ENCODE measurements at regions not wholly inside any gene's neighbourhood (a gene's known extent, or its start where the extent isn't known, plus 50 kb on each side); places are given as distances from the start of the nearest gene placed in this dataset.

GRCh38 chr22:34301569-34301968 lies 381.3 kb upstream of the LARGE1 start:
- TF ChIP-seq, protein P1, sequence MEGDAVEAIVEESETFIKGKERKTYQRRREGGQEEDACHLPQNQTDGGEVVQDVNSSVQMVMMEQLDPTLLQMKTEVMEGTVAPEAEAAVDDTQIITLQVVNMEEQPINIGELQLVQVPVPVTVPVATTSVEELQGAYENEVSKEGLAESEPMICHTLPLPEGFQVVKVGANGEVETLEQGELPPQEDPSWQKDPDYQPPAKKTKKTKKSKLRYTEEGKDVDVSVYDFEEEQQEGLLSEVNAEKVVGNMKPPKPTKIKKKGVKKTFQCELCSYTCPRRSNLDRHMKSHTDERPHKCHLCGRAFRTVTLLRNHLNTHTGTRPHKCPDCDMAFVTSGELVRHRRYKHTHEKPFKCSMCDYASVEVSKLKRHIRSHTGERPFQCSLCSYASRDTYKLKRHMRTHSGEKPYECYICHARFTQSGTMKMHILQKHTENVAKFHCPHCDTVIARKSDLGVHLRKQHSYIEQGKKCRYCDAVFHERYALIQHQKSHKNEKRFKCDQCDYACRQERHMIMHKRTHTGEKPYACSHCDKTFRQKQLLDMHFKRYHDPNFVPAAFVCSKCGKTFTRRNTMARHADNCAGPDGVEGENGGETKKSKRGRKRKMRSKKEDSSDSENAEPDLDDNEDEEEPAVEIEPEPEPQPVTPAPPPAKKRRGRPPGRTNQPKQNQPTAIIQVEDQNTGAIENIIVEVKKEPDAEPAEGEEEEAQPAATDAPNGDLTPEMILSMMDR (conservative IDR thresholded peaks at IDR 0.05): no peak
- Mint-ChIP-seq H3K27me3 (peaks cover 8% of the 10 kb centered on the region), H3K27ac (no peak overlapping the region), H3K36me3 (no peaks in the 10 kb centered on the region), H3K9me3 (no peaks in the 10 kb centered on the region), H3K4me1 (ENCODE audit: unreplicated experiment) (peaks cover 9% of the 10 kb centered on the region), H3K4me3 (no peak overlapping the region)
- DNase-seq (ENCODE audit: extremely low spot score, unreplicated experiment): no peak

- Mint-ChIP-seq H3K36me3 (no peaks in the 10 kb centered on the region), H3K4me3 (no peak overlapping the region), H3K27ac (no peak overlapping the region), H3K27me3 (peaks cover 15% of the 10 kb centered on the region), H3K9me3 (no peaks in the 10 kb centered on the region), H3K4me1 (ENCODE audit: unreplicated experiment) (peaks cover 4% of the 10 kb centered on the region)
- DNase-seq (ENCODE audit: extremely low spot score, unreplicated experiment): no peak
- TF ChIP-seq, protein P1 (conservative IDR thresholded peaks at IDR 0.05): no peak
These were observed 383.4 kb upstream of the LARGE1 start for GRCh38 chr22:34303656-34304055.

DNA sequence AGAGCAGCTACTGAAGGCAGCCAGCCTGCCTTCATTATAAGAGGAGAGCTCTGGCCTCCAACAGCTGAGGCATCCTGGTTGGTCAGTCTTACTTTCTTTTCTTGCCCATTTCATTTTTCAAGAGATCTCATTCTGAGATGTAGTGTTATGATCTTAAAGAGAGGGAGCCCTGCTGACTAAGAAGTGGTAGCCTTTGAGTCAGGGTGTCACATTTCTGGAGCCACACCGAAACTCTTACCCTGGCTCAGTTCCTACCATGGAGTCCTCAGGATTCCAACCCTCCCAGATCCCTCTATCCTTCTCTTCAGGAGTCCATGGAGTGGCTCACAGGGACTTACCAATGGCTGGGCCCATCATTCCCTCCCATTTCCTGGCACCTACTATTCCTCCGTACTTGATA lies 386.1 kb upstream of the LARGE1 start:
- Mint-ChIP-seq H3K27ac (no peak overlapping the region), H3K9me3 (no peaks in the 10 kb centered on the region), H3K4me3 (no peak overlapping the region), H3K36me3 (no peaks in the 10 kb centered on the region), H3K27me3 (peaks cover 15% of the 10 kb centered on the region), H3K4me1 (ENCODE audit: unreplicated experiment) (peaks cover 4% of the 10 kb centered on the region)
- TF ChIP-seq, protein P1 (conservative IDR thresholded peaks at IDR 0.05): no peak
- no peak for DNase-seq (ENCODE audit: extremely low spot score, unreplicated experiment)

GRCh38 chr22:34308101-34308500 lies 387.8 kb upstream of the LARGE1 start:
- TF ChIP-seq, protein P1 (conservative IDR thresholded peaks at IDR 0.05): no peak
- peaks cover 4% of the 10 kb centered on the region for H3K4me1 Mint-ChIP-seq (ENCODE audit: unreplicated experiment)
- peaks cover 15% of the 10 kb centered on the region for H3K27me3 Mint-ChIP-seq
- H3K27ac Mint-ChIP-seq: no peak overlapping the region
- no peaks in the 10 kb centered on the region for H3K36me3 Mint-ChIP-seq
- no peak overlapping the region for H3K4me3 Mint-ChIP-seq
- no peaks in the 10 kb centered on the region for H3K9me3 Mint-ChIP-seq
- no peak for DNase-seq (ENCODE audit: extremely low spot score, unreplicated experiment)

DNA sequence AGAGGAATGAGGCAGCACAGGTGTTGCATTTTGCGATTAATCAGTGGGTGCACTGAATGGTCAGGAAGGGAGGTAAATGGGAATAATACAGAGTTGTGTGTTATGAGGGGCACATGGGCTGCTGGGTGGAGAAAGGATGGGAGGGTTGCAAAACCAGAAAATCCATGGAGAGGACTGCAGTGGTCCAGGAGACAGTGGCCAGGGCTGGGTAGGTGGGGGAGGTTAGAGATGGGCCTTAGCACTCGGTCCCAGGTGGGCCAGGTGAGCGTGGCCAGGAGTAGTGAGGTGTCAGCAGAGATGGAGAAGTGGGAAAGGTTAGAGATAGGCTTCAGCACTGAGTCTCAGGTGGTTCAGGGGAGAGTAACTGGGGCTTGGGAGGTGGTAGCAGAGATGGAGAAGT lies 399.1 kb upstream of the LARGE1 start:
- DNase-seq (ENCODE audit: extremely low spot score, unreplicated experiment): no peak
- Mint-ChIP-seq H3K36me3 (no peaks in the 10 kb centered on the region), H3K27me3 (peaks cover 9% of the 10 kb centered on the region), H3K27ac (no peak overlapping the region), H3K4me1 (ENCODE audit: unreplicated experiment) (no peaks in the 10 kb centered on the region), H3K4me3 (no peak overlapping the region), H3K9me3 (peaks cover 11% of the 10 kb centered on the region)
- TF ChIP-seq, protein P1 (conservative IDR thresholded peaks at IDR 0.05): no peak

GRCh38 chr22:34324763-34325162 lies 404.5 kb upstream of the LARGE1 start:
- Mint-ChIP-seq H3K4me1 (ENCODE audit: unreplicated experiment) (peaks cover 8% of the 10 kb centered on the region), H3K27ac (no peak overlapping the region), H3K36me3 (no peaks in the 10 kb centered on the region), H3K4me3 (no peak overlapping the region), H3K9me3 (no peaks in the 10 kb centered on the region), H3K27me3 (no peaks in the 10 kb centered on the region)
- TF ChIP-seq, protein P1 (conservative IDR thresholded peaks at IDR 0.05): no peak
- DNase-seq (ENCODE audit: extremely low spot score, unreplicated experiment): no peak
